Erythroblast (primary cell): ENCODE measurements at regions not wholly inside any gene's neighbourhood (a gene's known extent, or its start where the extent isn't known, plus 50 kb on each side); places are given as distances from the start of the nearest gene placed in this dataset.

Experiments used
- DNase-seq, 2 experiments: peaks; one replicate each; lab custom pipeline; 2025; lab: John Stamatoyannopoulos, UW
- GATA1 ChIP-seq: IDR thresholded peaks from 2 replicates; pipeline ENCODE4 v1.6.1; 2011; ENCODE audit warnings: low read depth, mild to moderate bottlenecking, control low read depth, low read length, moderate library complexity
- POLR2A ChIP-seq: IDR thresholded peaks from 2 replicates; pipeline ENCODE4 v1.6.1; 2011; ENCODE audit warnings: mild to moderate bottlenecking, low read length

DNA sequence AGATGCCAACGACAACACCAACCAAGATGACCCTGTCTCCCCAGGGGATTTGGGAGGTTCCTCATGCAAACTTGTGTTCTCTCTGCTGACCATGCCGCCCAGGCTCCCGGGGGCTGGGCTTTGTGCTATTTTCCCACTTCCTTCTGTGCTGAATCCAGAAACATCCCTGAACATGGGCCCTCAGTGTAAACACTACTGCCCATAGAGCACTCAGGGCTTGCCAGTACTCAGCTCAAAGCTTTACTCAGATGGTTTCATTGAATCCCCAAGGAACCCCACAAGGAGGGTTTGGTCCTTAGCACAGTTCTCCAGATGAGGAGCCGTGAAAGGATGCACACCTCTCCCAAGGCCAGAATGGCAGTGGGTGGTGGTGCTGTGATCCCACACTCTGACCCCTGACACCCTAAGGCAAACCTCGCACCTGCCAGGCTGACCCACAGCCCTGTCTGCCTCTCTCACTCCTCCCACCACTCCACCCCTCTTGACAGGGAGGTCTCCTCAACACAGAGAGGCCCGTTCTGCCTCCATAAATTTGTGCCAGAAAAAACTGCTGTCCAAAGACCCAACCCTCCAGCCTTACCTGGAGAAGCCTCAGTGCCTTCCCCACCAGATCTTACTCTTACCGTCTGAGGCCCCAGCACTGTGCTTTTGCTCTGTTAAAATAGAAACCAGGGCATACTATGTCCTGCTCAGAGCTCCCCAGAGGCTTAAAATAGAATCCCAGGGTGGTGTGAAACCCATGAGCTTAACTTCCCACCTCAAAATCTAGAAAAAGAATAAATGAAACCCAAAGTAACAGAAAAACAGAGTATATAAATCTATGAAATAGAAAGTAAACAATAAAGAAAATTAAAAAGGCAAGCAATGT, 283.0 kb upstream of the CDH4 start:
- DNase-seq = no peak
- TF ChIP-seq GATA1 (no peak), POLR2A (no peak)

DNA sequence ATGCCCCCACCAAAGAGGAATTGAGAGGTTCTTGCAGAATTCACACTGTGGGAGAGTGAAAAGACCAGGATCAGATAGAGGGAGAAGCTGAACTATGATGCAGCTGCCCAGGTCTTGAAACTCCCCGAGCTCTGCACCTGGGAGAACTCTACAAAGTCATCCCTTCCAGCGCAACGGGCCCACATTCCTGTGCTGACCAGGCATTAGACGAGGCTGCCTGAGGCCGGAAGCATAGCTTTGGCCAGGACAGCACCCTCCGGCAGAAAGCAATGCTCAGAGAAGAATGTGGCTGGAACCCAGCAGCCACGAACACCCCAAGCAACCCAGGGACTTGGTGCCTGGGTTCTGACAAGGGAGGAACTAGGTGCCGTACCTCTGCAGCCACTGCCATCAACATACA, 281.5 kb upstream of the CDH4 start:
- no peak for DNase-seq
- no peak for TF ChIP-seq POLR2A

DNA sequence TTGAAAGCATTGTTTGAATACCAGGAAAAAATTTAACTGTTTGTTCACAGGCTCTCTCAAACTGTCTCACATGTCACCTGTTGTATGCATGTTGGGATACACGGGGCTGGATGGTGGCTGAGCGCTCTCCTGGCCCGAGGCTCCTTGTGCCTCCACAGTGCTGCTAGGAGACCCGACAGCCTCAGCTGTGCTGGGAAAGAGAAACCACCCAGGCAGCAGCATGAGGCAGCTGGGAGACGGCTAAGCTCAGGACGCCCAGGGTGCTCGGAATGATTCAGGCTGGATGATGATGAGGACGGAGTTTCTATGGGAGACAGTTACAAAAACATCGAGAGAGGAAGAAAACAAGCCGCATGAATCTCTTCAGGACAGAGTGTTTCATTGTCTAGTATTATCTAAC, 278.0 kb upstream of the CDH4 start:
- no peak for DNase-seq

DNA sequence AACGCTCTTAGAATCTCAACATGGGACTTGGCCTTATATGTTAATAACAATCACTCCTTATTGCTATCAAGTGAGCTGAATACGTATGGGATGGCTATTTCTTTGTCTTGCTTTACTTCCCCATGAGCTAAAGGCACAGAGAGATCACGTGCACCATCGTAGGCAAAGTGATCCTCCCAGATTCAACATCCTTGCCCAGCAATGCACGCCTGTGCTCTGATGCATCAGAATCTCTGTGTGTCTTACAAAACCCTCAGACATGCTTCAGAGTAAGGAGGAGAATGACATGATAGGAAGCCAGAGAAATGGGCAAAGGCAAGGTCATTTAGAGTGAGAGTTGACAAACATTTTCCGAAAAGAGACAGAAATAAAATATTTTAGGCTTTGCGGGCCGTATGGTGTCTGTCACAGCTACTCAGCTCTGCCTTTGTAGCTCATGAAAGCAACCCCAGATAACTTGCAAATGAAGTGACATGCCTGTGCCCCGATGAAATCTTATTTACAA, 277.6 kb upstream of the CDH4 start:
- TF ChIP-seq POLR2A (no peak), GATA1 (no peak)
- no peak for DNase-seq

More for the DNA sequence above, 278.0 kb upstream of the CDH4 start:
- TF ChIP-seq POLR2A = no peak
- TF ChIP-seq GATA1 = no peak

DNA sequence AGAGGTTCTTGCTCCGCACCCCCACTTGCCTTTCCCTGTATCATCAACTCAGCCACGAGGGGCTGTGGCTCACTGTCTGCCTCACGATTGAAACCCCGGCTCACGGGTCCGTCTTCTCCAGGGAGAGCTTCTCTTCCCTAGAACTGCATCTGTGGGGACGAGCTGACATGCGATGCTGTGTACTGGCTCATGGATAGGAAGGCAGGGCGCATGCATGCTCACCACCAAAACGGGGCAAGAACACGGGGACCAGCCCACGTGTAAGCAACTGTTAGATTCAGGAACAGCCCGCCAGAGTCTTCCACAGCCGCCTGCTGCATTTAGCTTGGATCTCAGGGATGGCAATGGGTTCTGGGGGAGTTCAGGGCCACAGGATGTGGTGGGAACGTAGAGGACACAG, 275.9 kb upstream of the CDH4 start:
- no peak for DNase-seq
- TF ChIP-seq GATA1 = no peak
- TF ChIP-seq POLR2A = no peak

DNA sequence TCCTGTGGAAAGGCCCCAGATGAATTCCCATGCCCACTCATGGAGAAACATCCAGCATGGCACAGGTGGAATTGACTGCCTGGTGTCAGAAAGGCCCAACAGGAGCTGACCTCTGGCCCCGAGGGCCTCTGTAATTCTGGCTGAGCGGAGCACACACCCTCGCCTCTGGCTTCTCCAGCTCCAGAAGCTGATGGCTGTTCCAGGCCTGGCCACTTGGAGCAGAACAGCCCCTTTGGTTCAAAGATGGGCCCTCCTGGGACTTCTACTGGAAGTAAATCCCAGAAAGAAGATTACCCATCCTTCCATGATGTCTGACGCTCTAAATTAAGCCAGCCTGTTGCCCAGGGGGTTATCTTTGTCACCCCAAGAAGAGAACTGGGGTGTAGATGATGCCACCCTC, 275.1 kb upstream of the CDH4 start:
- TF ChIP-seq POLR2A (no peak), GATA1 (no peak)

DNA sequence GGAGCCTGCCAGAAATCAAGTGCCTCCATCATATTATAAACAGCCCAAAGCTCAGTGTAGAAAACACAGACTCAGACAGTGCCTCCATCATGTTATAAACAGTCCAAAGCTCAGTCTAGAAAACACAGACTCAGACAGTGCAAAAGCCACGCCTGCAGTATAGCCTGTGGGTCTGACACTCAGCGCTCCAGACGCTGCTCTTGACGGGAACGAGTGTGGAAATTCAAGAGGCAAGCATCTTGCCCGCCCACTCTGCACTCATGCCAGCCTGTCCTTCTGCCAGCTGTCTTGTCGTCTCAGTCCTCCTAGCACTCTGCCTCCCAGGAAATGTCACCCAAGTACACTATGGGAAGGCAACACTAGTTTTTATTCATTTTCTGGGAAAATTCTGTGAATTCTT, 274.2 kb upstream of the CDH4 start:
- no peak for DNase-seq
- no peak for TF ChIP-seq POLR2A
- no peak for TF ChIP-seq GATA1

More for the DNA sequence above, 275.1 kb upstream of the CDH4 start:
- DNase-seq = no peak

DNA sequence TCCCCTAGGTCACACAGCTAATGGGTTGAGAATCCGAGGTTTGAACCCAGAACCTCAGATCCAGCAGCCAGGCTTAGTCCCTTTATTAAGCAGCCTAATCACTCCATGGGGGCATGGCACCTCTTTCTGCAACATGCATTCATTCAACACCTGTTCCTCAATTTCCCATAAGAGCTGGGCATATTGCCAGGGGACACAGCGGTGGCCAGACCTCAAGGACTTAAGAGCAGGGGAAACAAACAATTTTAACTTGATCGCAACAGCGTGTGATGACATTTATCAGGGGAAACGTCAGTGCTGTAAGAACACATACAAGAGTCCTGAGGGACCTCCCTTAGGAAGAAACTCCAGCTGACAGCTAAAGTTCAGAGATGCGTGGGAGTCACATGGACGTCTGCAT, 267.4 kb upstream of the CDH4 start:
- TF ChIP-seq GATA1 (no peak), POLR2A (no peak)
- DNase-seq = no peak

DNA sequence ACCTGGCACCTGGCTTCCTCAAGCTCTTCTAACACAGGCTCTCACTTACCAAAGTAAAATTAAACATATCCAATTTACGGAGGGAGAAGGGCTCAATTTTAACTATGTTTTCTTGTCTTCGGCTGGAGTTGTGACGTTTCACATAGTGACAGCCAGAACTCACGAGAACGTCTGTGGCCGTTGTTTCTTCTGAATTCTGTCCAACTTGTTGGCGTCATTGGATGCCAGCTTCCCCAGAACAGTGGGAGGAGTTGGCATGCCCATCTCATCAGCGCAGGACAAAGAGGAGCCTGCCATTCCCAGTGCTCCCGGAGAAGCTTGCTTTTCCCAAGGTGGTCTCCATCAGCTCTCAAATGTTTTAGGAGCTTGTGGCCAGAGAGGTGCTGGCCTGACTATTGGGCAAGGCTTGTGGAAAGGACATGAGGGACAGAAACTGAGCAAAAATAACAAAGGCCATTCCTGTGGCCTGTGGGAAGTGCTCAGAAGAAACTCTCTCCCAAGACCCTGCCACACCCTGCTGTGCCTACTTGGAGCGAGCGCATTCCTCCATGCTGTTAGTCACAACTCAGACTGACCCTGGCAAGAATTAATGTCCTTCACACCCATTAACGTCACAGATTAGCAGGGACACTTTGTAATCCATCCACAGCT, 265.4 kb upstream of the CDH4 start:
- no peak for DNase-seq
- TF ChIP-seq POLR2A (no peak), GATA1 (no peak)

DNA sequence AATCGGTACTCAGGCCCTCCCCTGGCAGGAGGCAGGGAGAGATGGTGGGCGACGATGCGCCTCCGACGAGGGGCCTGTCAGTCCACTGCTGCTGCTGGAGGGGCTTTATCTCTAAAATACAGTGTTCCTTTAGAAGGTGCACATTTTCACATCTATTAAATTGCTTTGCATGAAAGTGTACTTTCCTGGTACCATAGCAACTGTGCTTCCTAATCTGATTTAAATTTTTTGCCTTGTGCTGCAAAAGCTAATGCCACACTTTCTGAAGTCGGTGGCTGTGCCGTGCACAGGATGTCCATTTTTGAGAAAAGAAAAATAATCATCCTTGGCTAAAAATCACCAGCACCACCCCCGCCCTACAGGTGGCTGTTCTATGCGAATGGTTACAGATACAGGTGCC, 262.0 kb upstream of the CDH4 start:
- no peak for DNase-seq
- TF ChIP-seq POLR2A = no peak
- no peak for TF ChIP-seq GATA1

DNA sequence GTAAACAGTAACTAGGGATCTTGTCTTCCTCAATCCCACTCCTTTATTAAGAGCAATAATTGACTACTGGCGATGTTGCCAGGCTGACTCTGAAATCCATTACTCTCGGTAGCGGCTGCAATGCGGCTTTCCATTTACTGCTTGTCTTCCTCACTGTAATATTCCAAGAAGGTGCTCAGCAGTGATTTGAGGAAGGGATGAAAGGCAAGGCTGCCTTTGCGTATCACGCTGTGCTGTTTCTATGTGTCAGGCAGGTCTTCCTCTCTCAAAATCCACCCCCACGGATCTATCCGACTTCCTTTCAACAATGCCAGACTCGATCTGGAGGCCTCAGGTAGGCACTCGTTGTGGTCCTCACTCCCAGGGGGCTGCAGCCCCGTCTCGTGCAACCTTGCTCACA, 261.4 kb upstream of the CDH4 start:
- no peak for DNase-seq
- TF ChIP-seq POLR2A (no peak), GATA1 (no peak)

DNA sequence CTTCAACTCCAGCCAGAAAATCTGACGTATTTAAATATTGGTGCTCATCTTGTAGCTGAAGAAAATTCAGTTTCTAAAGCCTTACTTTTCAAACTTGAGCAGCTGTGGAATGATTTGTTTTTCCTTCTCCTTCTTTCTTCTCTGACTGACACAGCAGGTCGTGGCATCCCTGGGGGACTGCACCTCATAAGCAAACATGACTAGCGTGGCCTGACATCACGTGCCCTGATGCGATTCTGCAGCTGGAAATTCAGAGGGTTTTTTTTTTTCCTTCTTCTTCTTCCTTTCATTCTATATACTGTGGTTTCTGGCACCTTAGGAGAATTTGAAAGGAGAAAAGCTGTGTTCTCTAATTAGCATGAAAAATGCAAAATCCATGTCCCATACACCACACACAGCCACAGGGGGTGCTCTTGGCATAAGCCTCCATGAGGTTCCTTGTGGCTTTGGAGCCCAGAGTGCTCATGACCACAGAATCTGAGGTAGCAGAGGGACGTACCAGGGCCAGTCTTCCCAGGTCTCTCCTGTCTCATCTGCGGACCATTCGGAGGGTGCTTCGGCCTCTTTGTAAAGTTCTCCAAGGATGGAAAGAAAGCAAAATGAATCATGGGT, 258.5 kb upstream of the CDH4 start:
- peak in 1 of 2 experiments; percentile 36 for DNase-seq
- TF ChIP-seq POLR2A (no peak), GATA1 (no peak)

DNA sequence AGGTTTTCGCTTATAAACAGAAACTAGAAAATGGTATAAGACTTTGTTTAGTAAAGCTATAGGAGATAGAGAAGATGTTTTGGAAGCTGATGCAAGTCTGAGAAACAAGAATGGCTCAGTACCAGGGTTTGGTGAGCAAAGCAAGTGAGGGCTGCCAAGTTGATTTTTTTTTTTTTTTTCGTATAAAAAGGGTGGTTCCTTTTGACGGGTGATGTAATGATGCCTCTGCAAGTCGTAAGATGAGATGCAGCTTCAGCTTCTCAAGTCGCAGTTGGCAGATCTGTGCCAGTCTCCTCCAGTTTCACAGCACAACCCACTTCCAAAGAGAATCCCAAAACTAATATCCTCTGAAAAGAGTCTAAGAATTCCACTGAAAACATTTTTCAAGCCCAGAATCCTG, 252.8 kb upstream of the CDH4 start:
- peak; percentile 7 to 74 for DNase-seq
- no peak for TF ChIP-seq POLR2A
- no peak for TF ChIP-seq GATA1

DNA sequence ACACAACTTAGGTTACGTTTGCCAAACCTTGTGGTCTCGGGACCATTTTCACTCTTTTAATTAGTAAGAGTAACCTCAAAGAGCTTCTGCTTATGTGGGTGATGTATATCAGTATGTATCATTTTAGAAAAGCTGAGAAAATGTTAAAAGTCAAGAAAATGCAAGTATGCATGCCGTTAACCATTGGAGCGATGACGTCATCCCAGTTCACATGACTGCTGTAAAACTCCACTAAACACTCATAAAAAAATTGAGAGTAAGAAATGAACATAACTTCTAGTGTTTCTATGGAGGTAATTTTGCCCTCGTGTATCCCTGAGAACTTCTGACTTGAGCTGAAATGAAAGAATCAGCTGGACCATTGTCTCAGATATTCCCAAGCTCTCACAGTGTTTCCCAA, 250.0 kb upstream of the CDH4 start:
- TF ChIP-seq POLR2A (no peak), GATA1 (no peak)

More for the DNA sequence above, 250.0 kb upstream of the CDH4 start:
- DNase-seq = peak in 1 of 2 experiments; percentile 3
